Progenitor cell of endocrine pancreas (in vitro differentiated cells): ENCODE measurements at regions not wholly inside any gene's neighbourhood (a gene's known extent, or its start where the extent isn't known, plus 50 kb on each side); places are given as distances from the start of the nearest gene placed in this dataset.

Experiments
- DNase-seq: peaks from one replicate; pipeline ENCODE4 v3.0.0; 2021; ENCODE audit warnings: low spot score; ENCODE audit not compliant: unreplicated experiment
- H3K27ac Mint-ChIP-seq: 2 replicates; pipeline ENCODE4 v1.8.0; 2021; ENCODE audit warnings: mild to moderate bottlenecking, moderate library complexity, mixed read lengths
- H3K27me3 Mint-ChIP-seq: 2 replicates; pipeline ENCODE4 v1.8.0; 2021; ENCODE audit warnings: mixed read lengths
- H3K36me3 Mint-ChIP-seq: 2 replicates; pipeline ENCODE4 v1.8.0; 2022; ENCODE audit warnings: mixed read lengths; ENCODE audit not compliant: insufficient read depth
- H3K4me1 Mint-ChIP-seq: 2 replicates; pipeline ENCODE4 v1.8.0; 2021; ENCODE audit warnings: low read depth, mixed read lengths
- H3K4me3 Mint-ChIP-seq: 2 replicates; pipeline ENCODE4 v1.8.0; 2021; ENCODE audit warnings: low read depth, mild to moderate bottlenecking, moderate library complexity, mixed read lengths
- H3K9me3 Mint-ChIP-seq: 2 replicates; pipeline ENCODE4 v1.8.0; 2021; ENCODE audit warnings: low read depth, mixed read lengths
- CTCF ChIP-seq: fragments of 200-600 bp; sonication (generic); IDR thresholded peaks from one replicate; pipeline ENCODE4 v1.5.0; 2021; ENCODE audit warnings: antibody characterized with exemption, mild to moderate bottlenecking; ENCODE audit not compliant: unreplicated experiment

GRCh38 chr2:164287056-164287455 is 334.2 kb downstream of the GRB14 start:
- Mint-ChIP-seq H3K27me3 (no peaks in the 10 kb centered on the region), H3K4me1 (no peaks in the 10 kb centered on the region), H3K4me3 (no peak overlapping the region), H3K27ac (no peak overlapping the region), H3K36me3 (no peaks in the 10 kb centered on the region), H3K9me3 (peaks cover 17% of the 10 kb centered on the region)
- no peak for DNase-seq
- TF ChIP-seq CTCF = no peak

- Mint-ChIP-seq H3K4me3 (no peak overlapping the region), H3K36me3 (no peaks in the 10 kb centered on the region), H3K27me3 (no peaks in the 10 kb centered on the region), H3K9me3 (peaks cover 7% of the 10 kb centered on the region), H3K27ac (no peak overlapping the region), H3K4me1 (no peaks in the 10 kb centered on the region)
- DNase-seq = no peak
- no peak for TF ChIP-seq CTCF
Observed at GRCh38 chr2:164285576-164285975, 335.7 kb downstream of the GRB14 start.

GRCh38 chr2:164281896-164282295 is 339.4 kb downstream of the GRB14 start:
- Mint-ChIP-seq H3K36me3 (no peaks in the 10 kb centered on the region), H3K9me3 (no peaks in the 10 kb centered on the region), H3K27me3 (no peaks in the 10 kb centered on the region), H3K4me3 (no peak overlapping the region), H3K4me1 (no peaks in the 10 kb centered on the region), H3K27ac (no peak overlapping the region)
- DNase-seq = no peak
- no peak for TF ChIP-seq CTCF

GRCh38 chr2:164275659-164276058 is 345.6 kb downstream of the GRB14 start:
- no peaks in the 10 kb centered on the region for H3K27me3 Mint-ChIP-seq
- H3K4me3 Mint-ChIP-seq = no peak overlapping the region
- H3K9me3 Mint-ChIP-seq = no peaks in the 10 kb centered on the region
- DNase-seq = no peak
- H3K27ac Mint-ChIP-seq = no peak overlapping the region
- H3K4me1 Mint-ChIP-seq = no peaks in the 10 kb centered on the region
- no peak for TF ChIP-seq CTCF
- H3K36me3 Mint-ChIP-seq = no peaks in the 10 kb centered on the region

GRCh38 chr2:164260506-164260905 is 360.8 kb downstream of the GRB14 start:
- Mint-ChIP-seq H3K27me3 (peaks cover 6% of the 10 kb centered on the region), H3K9me3 (no peaks in the 10 kb centered on the region), H3K27ac (no peak overlapping the region), H3K4me3 (no peak overlapping the region), H3K4me1 (no peaks in the 10 kb centered on the region), H3K36me3 (no peaks in the 10 kb centered on the region)
- TF ChIP-seq CTCF = no peak
- no peak for DNase-seq

- Mint-ChIP-seq H3K27ac (no peak overlapping the region), H3K36me3 (no peaks in the 10 kb centered on the region), H3K27me3 (peaks cover 6% of the 10 kb centered on the region), H3K4me1 (no peaks in the 10 kb centered on the region), H3K9me3 (no peaks in the 10 kb centered on the region), H3K4me3 (no peak overlapping the region)
- DNase-seq = no peak
- no peak for TF ChIP-seq CTCF
Observed at GRCh38 chr2:164257742-164258141, 363.5 kb downstream of the GRB14 start.
